ENCODE measurements at regions not wholly inside any gene's neighbourhood (a gene's known extent, or its start where the extent isn't known, plus 50 kb on each side); places are given as distances from the start of the nearest gene placed in this dataset.

DNA sequence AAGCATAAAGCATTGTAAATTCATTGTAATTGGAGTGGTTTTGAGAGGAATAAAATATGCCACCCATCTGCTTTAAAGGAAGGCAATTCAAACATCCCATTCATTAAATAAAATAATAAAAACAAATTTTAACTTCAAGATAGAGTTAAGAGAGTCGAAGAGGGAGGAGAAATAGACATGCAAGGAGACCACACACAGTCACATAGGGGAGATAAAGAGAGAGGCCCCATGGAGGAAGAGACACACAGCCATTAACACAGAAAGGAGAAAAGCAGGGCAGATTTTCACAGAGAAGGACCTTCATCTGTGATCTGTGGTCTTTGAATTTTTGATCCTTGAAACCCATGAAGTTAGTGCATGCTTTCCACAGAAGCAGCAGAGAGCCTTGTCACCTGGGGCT, 214.3 kb upstream of the TCF21 start:
- no peaks in the 10 kb centered on the region for H3K27me3 ChIP-seq (ENCODE audit: insufficient read depth, low read length)
- Mint-ChIP-seq H3K27me3 (ENCODE audit: low read depth, unreplicated experiment) (no peaks in the 10 kb centered on the region), H3K4me1 (ENCODE audit: low read depth, unreplicated experiment) (no peaks in the 10 kb centered on the region), H3K27ac (ENCODE audit: unreplicated experiment) (no peak overlapping the region), H3K9me3 (ENCODE audit: unreplicated experiment) (peaks cover 2% of the 10 kb centered on the region), H3K4me3 (ENCODE audit: unreplicated experiment) (no peak overlapping the region), H3K36me3 (ENCODE audit: low read depth, unreplicated experiment) (no peaks in the 10 kb centered on the region)
- no peak overlapping the region for H3K9ac ChIP-seq (ENCODE audit: low read length)
- H3K27ac ChIP-seq (ENCODE audit: low read depth, low read length) = no peak overlapping the region
- no peaks in the 10 kb centered on the region for H3K9me3 ChIP-seq (ENCODE audit: insufficient read depth, low read depth, low read length)
- FAIRE-seq (no peak), DNase-seq (ENCODE audit: low read depth) (no peak)
- no peaks in the 10 kb centered on the region for H3K4me1 ChIP-seq (ENCODE audit: insufficient read depth, low read length)
- H3K36me3 ChIP-seq (ENCODE audit: insufficient read depth, low read length) = no peaks in the 10 kb centered on the region
- H3K4me2 ChIP-seq (ENCODE audit: low read length) = no peak overlapping the region
- no peaks in the 10 kb centered on the region for H3K79me2 ChIP-seq (ENCODE audit: insufficient read depth, low read length)
- H3K4me3 ChIP-seq (ENCODE audit: insufficient read depth, low read depth, low read length) = no peak overlapping the region
- no peak overlapping the region for H2AFZ ChIP-seq (ENCODE audit: low read depth, low read length)
- H4K20me1 ChIP-seq (ENCODE audit: insufficient read depth, low read length) = no peaks in the 10 kb centered on the region
- no peak for TF ChIP-seq EZH2 (IDR thresholded peaks at IDR 0.05; ENCODE audit: insufficient read depth, low read length)
- TF ChIP-seq, protein P1, sequence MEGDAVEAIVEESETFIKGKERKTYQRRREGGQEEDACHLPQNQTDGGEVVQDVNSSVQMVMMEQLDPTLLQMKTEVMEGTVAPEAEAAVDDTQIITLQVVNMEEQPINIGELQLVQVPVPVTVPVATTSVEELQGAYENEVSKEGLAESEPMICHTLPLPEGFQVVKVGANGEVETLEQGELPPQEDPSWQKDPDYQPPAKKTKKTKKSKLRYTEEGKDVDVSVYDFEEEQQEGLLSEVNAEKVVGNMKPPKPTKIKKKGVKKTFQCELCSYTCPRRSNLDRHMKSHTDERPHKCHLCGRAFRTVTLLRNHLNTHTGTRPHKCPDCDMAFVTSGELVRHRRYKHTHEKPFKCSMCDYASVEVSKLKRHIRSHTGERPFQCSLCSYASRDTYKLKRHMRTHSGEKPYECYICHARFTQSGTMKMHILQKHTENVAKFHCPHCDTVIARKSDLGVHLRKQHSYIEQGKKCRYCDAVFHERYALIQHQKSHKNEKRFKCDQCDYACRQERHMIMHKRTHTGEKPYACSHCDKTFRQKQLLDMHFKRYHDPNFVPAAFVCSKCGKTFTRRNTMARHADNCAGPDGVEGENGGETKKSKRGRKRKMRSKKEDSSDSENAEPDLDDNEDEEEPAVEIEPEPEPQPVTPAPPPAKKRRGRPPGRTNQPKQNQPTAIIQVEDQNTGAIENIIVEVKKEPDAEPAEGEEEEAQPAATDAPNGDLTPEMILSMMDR (IDR thresholded peaks at IDR 0.05; ENCODE audit: insufficient read depth, low read depth, low read length) = no peak

DNA sequence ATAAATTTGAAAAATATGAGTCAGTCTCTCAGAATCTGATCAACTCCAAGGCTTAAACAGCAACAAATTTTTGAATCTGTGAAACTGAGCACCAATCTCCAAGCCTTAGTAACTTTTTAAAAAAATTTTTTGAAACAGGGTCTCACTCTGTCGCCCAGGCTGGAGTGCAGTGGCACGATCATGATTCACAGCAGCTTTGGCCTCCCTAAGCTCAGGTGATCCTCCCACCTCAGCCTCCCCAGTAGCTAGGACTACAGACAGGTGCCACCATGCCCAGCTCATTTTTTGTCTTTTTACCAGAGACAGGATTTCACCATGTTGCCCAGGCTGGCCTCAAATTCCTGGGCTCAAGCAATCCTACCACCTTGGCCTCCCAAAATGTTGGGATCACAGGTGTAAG, 207.9 kb upstream of the TCF21 start:
- Mint-ChIP-seq H3K4me3 (ENCODE audit: unreplicated experiment) (no peak overlapping the region), H3K27ac (ENCODE audit: unreplicated experiment) (no peak overlapping the region), H3K9me3 (ENCODE audit: unreplicated experiment) (no peaks in the 10 kb centered on the region), H3K36me3 (ENCODE audit: low read depth, unreplicated experiment) (no peaks in the 10 kb centered on the region), H3K4me1 (ENCODE audit: low read depth, unreplicated experiment) (no peaks in the 10 kb centered on the region), H3K27me3 (ENCODE audit: low read depth, unreplicated experiment) (peaks cover 11% of the 10 kb centered on the region)
- TF ChIP-seq EZH2 (IDR thresholded peaks at IDR 0.05; ENCODE audit: insufficient read depth, low read length) = no peak
- TF ChIP-seq, protein P1 (IDR thresholded peaks at IDR 0.05; ENCODE audit: insufficient read depth, low read depth, low read length) = no peak
- no peak overlapping the region for H3K4me3 ChIP-seq (ENCODE audit: insufficient read depth, low read depth, low read length)
- peaks cover 3% of the 10 kb centered on the region for H3K4me1 ChIP-seq (ENCODE audit: insufficient read depth, low read length)
- no peaks in the 10 kb centered on the region for H4K20me1 ChIP-seq (ENCODE audit: insufficient read depth, low read length)
- no peaks in the 10 kb centered on the region for H3K9me3 ChIP-seq (ENCODE audit: insufficient read depth, low read depth, low read length)
- H3K36me3 ChIP-seq (ENCODE audit: insufficient read depth, low read length) = no peaks in the 10 kb centered on the region
- H3K9ac ChIP-seq (ENCODE audit: low read length) = no peak overlapping the region
- no peak overlapping the region for H2AFZ ChIP-seq (ENCODE audit: low read depth, low read length)
- no peaks in the 10 kb centered on the region for H3K27me3 ChIP-seq (ENCODE audit: insufficient read depth, low read length)
- FAIRE-seq = no peak
- DNase-seq (ENCODE audit: low read depth) = no peak
- no peaks in the 10 kb centered on the region for H3K79me2 ChIP-seq (ENCODE audit: insufficient read depth, low read length)
- H3K27ac ChIP-seq (ENCODE audit: low read depth, low read length) = no peak overlapping the region
- no peak overlapping the region for H3K4me2 ChIP-seq (ENCODE audit: low read length)

DNA sequence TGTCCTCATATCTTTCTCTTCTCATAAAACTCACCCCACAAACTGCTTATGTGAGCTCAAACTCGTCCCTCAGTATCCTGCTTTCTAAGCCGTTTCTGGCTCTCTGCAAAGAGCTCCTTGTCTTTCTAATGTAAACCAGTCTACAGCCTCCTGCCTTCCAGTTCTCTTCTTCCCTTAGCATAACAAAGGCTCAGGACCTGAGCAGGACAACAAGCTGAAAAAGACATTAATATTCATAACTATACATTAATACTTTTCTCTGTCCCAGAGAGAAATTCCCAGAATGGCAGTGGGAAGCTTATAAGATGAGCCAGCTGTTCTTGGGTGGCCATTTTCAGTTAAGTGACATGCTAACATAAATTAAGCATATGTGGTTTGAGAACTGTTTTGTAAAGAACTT, 207.0 kb upstream of the TCF21 start:
- no peak overlapping the region for H3K4me3 Mint-ChIP-seq (ENCODE audit: unreplicated experiment)
- H2AFZ ChIP-seq (ENCODE audit: low read depth, low read length) = no peak overlapping the region
- no peaks in the 10 kb centered on the region for H3K79me2 ChIP-seq (ENCODE audit: insufficient read depth, low read length)
- H3K27me3 ChIP-seq (ENCODE audit: insufficient read depth, low read length) = no peaks in the 10 kb centered on the region
- H3K4me3 ChIP-seq (ENCODE audit: insufficient read depth, low read depth, low read length) = no peak overlapping the region
- H3K9me3 ChIP-seq (ENCODE audit: insufficient read depth, low read depth, low read length) = no peaks in the 10 kb centered on the region
- H3K4me1 ChIP-seq (ENCODE audit: insufficient read depth, low read length) = peaks cover 3% of the 10 kb centered on the region
- H3K27ac Mint-ChIP-seq (ENCODE audit: unreplicated experiment) = no peak overlapping the region
- no peaks in the 10 kb centered on the region for H3K4me1 Mint-ChIP-seq (ENCODE audit: low read depth, unreplicated experiment)
- no peaks in the 10 kb centered on the region for H4K20me1 ChIP-seq (ENCODE audit: insufficient read depth, low read length)
- no peak overlapping the region for H3K9ac ChIP-seq (ENCODE audit: low read length)
- peaks cover 11% of the 10 kb centered on the region for H3K27me3 Mint-ChIP-seq (ENCODE audit: low read depth, unreplicated experiment)
- DNase-seq (ENCODE audit: low read depth) = no peak
- H3K36me3 ChIP-seq (ENCODE audit: insufficient read depth, low read length) = no peaks in the 10 kb centered on the region
- no peaks in the 10 kb centered on the region for H3K36me3 Mint-ChIP-seq (ENCODE audit: low read depth, unreplicated experiment)
- TF ChIP-seq EZH2 (IDR thresholded peaks at IDR 0.05; ENCODE audit: insufficient read depth, low read length) = no peak
- TF ChIP-seq, protein P1 (IDR thresholded peaks at IDR 0.05; ENCODE audit: insufficient read depth, low read depth, low read length) = no peak
- no peaks in the 10 kb centered on the region for H3K9me3 Mint-ChIP-seq (ENCODE audit: unreplicated experiment)
- FAIRE-seq = no peak
- no peak overlapping the region for H3K27ac ChIP-seq (ENCODE audit: low read depth, low read length)
- no peak overlapping the region for H3K4me2 ChIP-seq (ENCODE audit: low read length)
